SK-N-SH (cell line): ENCODE measurements at regions not wholly inside any gene's neighbourhood (a gene's known extent, or its start where the extent isn't known, plus 50 kb on each side); places are given as distances from the start of the nearest gene placed in this dataset.

Experiments used
- CTCF ChIA-PET: fragments of 300-600, 350-600 bp; formaldehyde crosslinking; extraction: SDS; loops from one replicate; lab custom pipeline; 2021; lab: Yijun Ruan, JAX
- POLR2A ChIA-PET: fragments of 350-600 bp; sonication (Branson Sonifier 250); formaldehyde crosslinking; extraction: SDS; loops from one replicate; lab custom pipeline; 2020; ENCODE audit warnings: antibody characterized with exemption, inconsistent platforms; lab: Yijun Ruan, JAX
- DNase-seq: peaks from one replicate; pipeline ENCODE4 v3.0.0; 2012
- H2AFZ ChIP-seq: fragments of 200-600 bp; sonication (generic); 2 replicates; pipeline ENCODE4 v1.8.1; 2016; ENCODE audit warnings: antibody characterized with exemption, mild to moderate bottlenecking, low read depth
- H3F3A ChIP-seq: fragments of 200-600 bp; sonication (generic); replicated peaks from 2 replicates; pipeline ENCODE3; 2016; ENCODE audit warnings: antibody characterized with exemption, mild to moderate bottlenecking; ENCODE audit not compliant: insufficient read depth
- H3K27ac ChIP-seq, 2 experiments: fragments of 200-500 bp in 1 of 2; fragments of 200-600 bp in 1 of 2; sonication (Bioruptor generic) in 1 of 2; sonication (generic), shearing (Covaris generic) in 1 of 2; 2 replicates each; pipeline versions ENCODE4 v1.5.1 to v1.6.1; 2014 to 2016; ENCODE audit warnings: low read depth in 2 of 2, inconsistent platforms in 1 of 2, low read length in 1 of 2, mild to moderate bottlenecking in 1 of 2, mixed read lengths in 1 of 2
- H3K27me3 ChIP-seq: fragments of 200-600 bp; sonication (generic), shearing (Covaris generic); 2 replicates; pipeline ENCODE4 v1.6.1; 2016; ENCODE audit warnings: mixed run types; ENCODE audit not compliant: insufficient read depth
- H3K36me3 ChIP-seq, 2 experiments: fragments of 200-500 bp in 1 of 2; fragments of 200-600 bp in 1 of 2; sonication (Bioruptor generic) in 1 of 2; sonication (generic) in 1 of 2; replicated peaks in 1 of 2; 2 replicates each; pipeline versions ENCODE3 to v1.5.1; 2014 to 2016; ENCODE audit warnings: low read length in 1 of 2, mild to moderate bottlenecking in 1 of 2; ENCODE audit not compliant: insufficient read depth in 2 of 2, control insufficient read depth in 1 of 2
- H3K4me1 ChIP-seq, 2 experiments: fragments of 200-500 bp in 1 of 2; fragments of 200-600 bp in 1 of 2; sonication (Bioruptor generic) in 1 of 2; sonication (generic), shearing (Covaris generic) in 1 of 2; 2 replicates each; pipeline versions ENCODE4 v1.5.1 to v1.6.1; 2014 to 2016; ENCODE audit warnings: low read depth in 1 of 2, low read length in 1 of 2, mixed run types in 1 of 2; ENCODE audit not compliant: insufficient read depth in 2 of 2, control insufficient read depth in 1 of 2
- H3K4me2 ChIP-seq: fragments of 200-600 bp; sonication (generic), shearing (Covaris generic); 2 replicates; pipeline ENCODE4 v1.6.1; 2017; ENCODE audit warnings: mixed run types
- H3K4me3 ChIP-seq, 2 experiments: fragments of 200-500 bp in 1 of 2; fragments of 200-600 bp in 1 of 2; sonication (Bioruptor generic) in 1 of 2; sonication (generic), shearing (Covaris generic) in 1 of 2; 2 replicates each; pipeline versions ENCODE4 v1.5.1 to v1.8.1; 2014 to 2016; ENCODE audit warnings: low read depth in 2 of 2, inconsistent platforms in 1 of 2, low read length in 1 of 2, mild to moderate bottlenecking in 1 of 2, mixed read lengths in 1 of 2, moderate library complexity in 1 of 2
- H3K79me2 ChIP-seq: fragments of 200-600 bp; sonication (generic); 2 replicates; pipeline ENCODE4 v1.8.1; 2017; ENCODE audit warnings: mild to moderate bottlenecking; ENCODE audit not compliant: insufficient read depth
- H3K9ac ChIP-seq: fragments of 200-600 bp; sonication (generic); 2 replicates; pipeline ENCODE4 v1.6.1; 2017; ENCODE audit warnings: mixed run types
- H3K9me2 ChIP-seq: fragments of 200-600 bp; sonication (generic); 2 replicates; pipeline ENCODE4 v1.6.1; 2017; ENCODE audit warnings: mixed run types
- H3K9me3 ChIP-seq: fragments of 200-600 bp; sonication (generic); 2 replicates; pipeline ENCODE4 v1.6.1; 2017; ENCODE audit warnings: mixed run types, mild to moderate bottlenecking, moderate library complexity
- H4K20me1 ChIP-seq: fragments of 200-600 bp; sonication (generic); 2 replicates; pipeline ENCODE4 v1.6.1; 2017; ENCODE audit warnings: mild to moderate bottlenecking, mixed run types; ENCODE audit not compliant: insufficient read depth
- ELF1 ChIP-seq: IDR thresholded peaks from 2 replicates; pipeline ENCODE4 v1.4.0; 2012
- FOSL2 ChIP-seq: IDR thresholded peaks from 2 replicates; pipeline ENCODE4 v1.4.0; 2012; ENCODE audit warnings: low read depth, mild to moderate bottlenecking, moderate library complexity, borderline replicate concordance
- GABPA ChIP-seq: IDR thresholded peaks from 2 replicates; pipeline ENCODE4 v1.4.0; 2012; ENCODE audit warnings: low read depth, mild to moderate bottlenecking
- JUND ChIP-seq: IDR thresholded peaks from 2 replicates; pipeline ENCODE4 v1.4.0; 2012
- MEF2A ChIP-seq: IDR thresholded peaks from 2 replicates; pipeline ENCODE4 v1.4.0; 2012; ENCODE audit warnings: low read depth, borderline replicate concordance
- RFX5 ChIP-seq: IDR thresholded peaks from 2 replicates; pipeline ENCODE4 v1.6.1; 2012; ENCODE audit warnings: mild to moderate bottlenecking, improper control_type of control experiment, low read length
- SIN3A ChIP-seq: IDR thresholded peaks from 2 replicates; pipeline ENCODE4 v1.6.1; 2012; ENCODE audit warnings: low read depth, mild to moderate bottlenecking, low read length, moderate library complexity, borderline replicate concordance
- SMC3 ChIP-seq: IDR thresholded peaks from 2 replicates; pipeline ENCODE4 v1.6.1; 2012; ENCODE audit warnings: low read depth, low read length, improper control_type of control experiment
- TCF12 ChIP-seq: IDR thresholded peaks from 2 replicates; pipeline ENCODE4 v1.4.0; 2012
- YY1 ChIP-seq: IDR thresholded peaks from 2 replicates; pipeline ENCODE4 v1.4.0; 2012; ENCODE audit warnings: low read depth, mild to moderate bottlenecking
- WGBS: methylation state at CpG from one replicate; pipeline ENCODE4 v1.1.6; 2017; ENCODE audit warnings: low lambda C conversion rate; 5-methylcytosine and 5-hydroxymethylcytosine counted together
- TF ChIP-seq, protein P1 (sequence below): IDR thresholded peaks from 2 replicates; pipeline ENCODE4 v1.6.1; 2012; ENCODE audit warnings: mild to moderate bottlenecking, low read depth, low read length, moderate library complexity
- TF ChIP-seq, protein P2 (sequence below): fragments of 200-600 bp; sonication (generic); IDR thresholded peaks from 2 replicates; pipeline ENCODE4 v1.6.1; 2017; ENCODE audit warnings: antibody characterized with exemption, mild to moderate bottlenecking, moderate library complexity
- TF ChIP-seq, protein P3 (sequence below): IDR thresholded peaks from 2 replicates; pipeline ENCODE4 v1.4.0; 2012; ENCODE audit warnings: low read depth, borderline replicate concordance
- TF ChIP-seq, protein P4 (sequence below): IDR thresholded peaks from 2 replicates; pipeline ENCODE4 v1.4.0; 2012; ENCODE audit warnings: low read depth
- TF ChIP-seq, protein P5 (sequence below): IDR thresholded peaks from 2 replicates; pipeline ENCODE4; 2012

DNA sequence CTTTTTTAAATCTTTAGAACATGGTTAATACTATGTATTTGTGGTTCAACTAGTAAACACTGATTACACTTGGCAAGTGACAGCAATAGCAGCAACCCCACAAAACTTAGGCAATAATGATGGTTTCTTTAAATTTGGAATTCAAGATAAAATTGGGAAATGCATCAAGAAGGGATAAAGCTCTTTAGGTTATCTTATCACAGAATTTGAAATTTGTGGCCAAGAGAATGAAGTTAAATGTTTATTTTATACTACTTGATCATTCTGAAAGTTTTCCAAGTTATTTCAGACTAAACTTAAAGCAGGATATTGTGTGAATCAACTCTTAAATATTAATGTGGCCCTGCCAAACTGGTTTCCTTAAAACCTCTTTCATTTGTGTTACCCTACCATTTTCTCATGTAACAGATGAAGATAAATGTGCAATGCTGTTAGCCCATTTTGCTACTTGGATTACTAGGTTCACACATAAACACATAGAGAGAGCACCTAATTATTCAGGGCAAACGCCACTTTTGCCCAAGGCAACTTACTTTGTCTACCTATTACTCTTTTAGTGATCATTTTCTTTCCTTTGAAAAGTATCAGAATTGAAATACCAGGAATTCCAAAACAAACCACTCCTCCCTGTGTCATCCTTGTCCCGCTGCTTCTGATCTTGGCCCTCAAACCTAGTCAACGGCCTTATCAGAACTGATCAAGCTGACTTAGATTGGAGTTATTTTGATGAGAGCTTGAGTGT, 186.7 kb upstream of the TENT5A start (continued):
- TF ChIP-seq, protein P1, sequence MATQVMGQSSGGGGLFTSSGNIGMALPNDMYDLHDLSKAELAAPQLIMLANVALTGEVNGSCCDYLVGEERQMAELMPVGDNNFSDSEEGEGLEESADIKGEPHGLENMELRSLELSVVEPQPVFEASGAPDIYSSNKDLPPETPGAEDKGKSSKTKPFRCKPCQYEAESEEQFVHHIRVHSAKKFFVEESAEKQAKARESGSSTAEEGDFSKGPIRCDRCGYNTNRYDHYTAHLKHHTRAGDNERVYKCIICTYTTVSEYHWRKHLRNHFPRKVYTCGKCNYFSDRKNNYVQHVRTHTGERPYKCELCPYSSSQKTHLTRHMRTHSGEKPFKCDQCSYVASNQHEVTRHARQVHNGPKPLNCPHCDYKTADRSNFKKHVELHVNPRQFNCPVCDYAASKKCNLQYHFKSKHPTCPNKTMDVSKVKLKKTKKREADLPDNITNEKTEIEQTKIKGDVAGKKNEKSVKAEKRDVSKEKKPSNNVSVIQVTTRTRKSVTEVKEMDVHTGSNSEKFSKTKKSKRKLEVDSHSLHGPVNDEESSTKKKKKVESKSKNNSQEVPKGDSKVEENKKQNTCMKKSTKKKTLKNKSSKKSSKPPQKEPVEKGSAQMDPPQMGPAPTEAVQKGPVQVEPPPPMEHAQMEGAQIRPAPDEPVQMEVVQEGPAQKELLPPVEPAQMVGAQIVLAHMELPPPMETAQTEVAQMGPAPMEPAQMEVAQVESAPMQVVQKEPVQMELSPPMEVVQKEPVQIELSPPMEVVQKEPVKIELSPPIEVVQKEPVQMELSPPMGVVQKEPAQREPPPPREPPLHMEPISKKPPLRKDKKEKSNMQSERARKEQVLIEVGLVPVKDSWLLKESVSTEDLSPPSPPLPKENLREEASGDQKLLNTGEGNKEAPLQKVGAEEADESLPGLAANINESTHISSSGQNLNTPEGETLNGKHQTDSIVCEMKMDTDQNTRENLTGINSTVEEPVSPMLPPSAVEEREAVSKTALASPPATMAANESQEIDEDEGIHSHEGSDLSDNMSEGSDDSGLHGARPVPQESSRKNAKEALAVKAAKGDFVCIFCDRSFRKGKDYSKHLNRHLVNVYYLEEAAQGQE = no peak
- TF ChIP-seq, protein P2, sequence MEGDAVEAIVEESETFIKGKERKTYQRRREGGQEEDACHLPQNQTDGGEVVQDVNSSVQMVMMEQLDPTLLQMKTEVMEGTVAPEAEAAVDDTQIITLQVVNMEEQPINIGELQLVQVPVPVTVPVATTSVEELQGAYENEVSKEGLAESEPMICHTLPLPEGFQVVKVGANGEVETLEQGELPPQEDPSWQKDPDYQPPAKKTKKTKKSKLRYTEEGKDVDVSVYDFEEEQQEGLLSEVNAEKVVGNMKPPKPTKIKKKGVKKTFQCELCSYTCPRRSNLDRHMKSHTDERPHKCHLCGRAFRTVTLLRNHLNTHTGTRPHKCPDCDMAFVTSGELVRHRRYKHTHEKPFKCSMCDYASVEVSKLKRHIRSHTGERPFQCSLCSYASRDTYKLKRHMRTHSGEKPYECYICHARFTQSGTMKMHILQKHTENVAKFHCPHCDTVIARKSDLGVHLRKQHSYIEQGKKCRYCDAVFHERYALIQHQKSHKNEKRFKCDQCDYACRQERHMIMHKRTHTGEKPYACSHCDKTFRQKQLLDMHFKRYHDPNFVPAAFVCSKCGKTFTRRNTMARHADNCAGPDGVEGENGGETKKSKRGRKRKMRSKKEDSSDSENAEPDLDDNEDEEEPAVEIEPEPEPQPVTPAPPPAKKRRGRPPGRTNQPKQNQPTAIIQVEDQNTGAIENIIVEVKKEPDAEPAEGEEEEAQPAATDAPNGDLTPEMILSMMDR = no peak
- TF ChIP-seq, protein P3, sequence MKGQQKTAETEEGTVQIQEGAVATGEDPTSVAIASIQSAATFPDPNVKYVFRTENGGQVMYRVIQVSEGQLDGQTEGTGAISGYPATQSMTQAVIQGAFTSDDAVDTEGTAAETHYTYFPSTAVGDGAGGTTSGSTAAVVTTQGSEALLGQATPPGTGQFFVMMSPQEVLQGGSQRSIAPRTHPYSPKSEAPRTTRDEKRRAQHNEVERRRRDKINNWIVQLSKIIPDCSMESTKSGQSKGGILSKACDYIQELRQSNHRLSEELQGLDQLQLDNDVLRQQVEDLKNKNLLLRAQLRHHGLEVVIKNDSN = no peak

DNA sequence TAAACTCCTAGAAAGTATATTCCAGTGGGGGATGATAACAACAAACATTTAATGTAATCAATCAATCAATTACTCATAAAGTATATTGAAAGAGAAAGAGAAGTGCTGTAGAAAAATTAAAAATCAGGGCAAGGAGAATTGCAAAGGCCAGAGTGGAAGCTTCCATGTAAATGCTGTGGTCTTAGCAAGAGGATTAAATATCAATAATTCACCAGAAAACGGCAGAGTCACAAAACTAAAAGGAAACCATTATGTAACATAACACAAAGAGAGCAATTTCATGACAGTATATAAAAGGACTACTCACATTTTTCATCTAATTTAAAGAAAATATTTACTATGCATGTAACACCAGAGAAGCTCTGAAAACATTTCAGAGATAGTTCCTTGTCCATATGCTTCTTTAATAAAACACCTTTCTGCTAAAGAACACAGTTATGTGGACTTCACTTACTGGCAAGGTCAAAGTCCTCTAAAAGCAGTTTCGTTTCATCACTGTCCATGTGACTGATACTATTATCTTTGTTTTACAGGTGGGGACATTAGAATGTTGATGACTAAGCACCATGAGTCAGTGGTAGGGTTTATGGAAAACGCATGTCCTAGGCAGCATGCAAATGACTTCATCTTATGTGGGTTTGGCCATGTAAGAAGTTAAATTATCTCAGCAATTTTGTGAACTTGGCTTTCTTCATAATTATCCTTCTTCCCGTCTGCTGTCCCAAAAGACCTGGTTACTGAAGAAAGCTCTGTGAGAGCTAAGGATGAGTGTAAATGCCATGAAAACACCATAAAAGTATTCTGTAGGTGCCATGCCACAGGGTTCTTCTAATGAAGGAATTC, 185.8 kb upstream of the TENT5A start:
- H4K20me1 ChIP-seq = no peaks in the 10 kb centered on the region
- peaks cover 33% of the 10 kb centered on the region for H3F3A ChIP-seq
- ChIA-PET CTCF (no interaction called here), POLR2A (no interaction called here)
- H3K4me3 ChIP-seq = no peak overlapping the region
- no peaks in the 10 kb centered on the region for H3K36me3 ChIP-seq
- H3K79me2 ChIP-seq = no peaks in the 10 kb centered on the region
- H3K9ac ChIP-seq = peak overlapping the region; percentile 44; the same call in 1 of the 2 replicates
- no peaks in the 10 kb centered on the region for H3K9me2 ChIP-seq
- H3K4me1 ChIP-seq = peaks cover 0 to 40% of the 10 kb centered on the region in 2 experiments; a peak in 3 of 4 replicates
- WGBS = 21% methylated on average over 4 of the region's 4 CpGs
- H3K4me2 ChIP-seq = peak overlapping the region; percentile 38; the same call in 1 of the 2 replicates
- peak overlapping the region in 1 of 2 experiments; percentile 93; a peak in 3 of 4 replicates for H3K27ac ChIP-seq
- H2AFZ ChIP-seq = no peak overlapping the region
- no peaks in the 10 kb centered on the region for H3K27me3 ChIP-seq
- no peaks in the 10 kb centered on the region for H3K9me3 ChIP-seq
- no peak for DNase-seq
- TF ChIP-seq SIN3A (no peak), TCF12 (peak; percentile 86), FOSL2 (peak; percentile 89), RFX5 (no peak), YY1 (no peak; the same call in 1 of the 2 replicates), JUND (peak; percentile 77), GABPA (no peak), ELF1 (no peak), SMC3 (no peak), MEF2A (0 out of 2 replicates have a peak, but pooled peaks have one; percentile 34)
- TF ChIP-seq, protein P4, sequence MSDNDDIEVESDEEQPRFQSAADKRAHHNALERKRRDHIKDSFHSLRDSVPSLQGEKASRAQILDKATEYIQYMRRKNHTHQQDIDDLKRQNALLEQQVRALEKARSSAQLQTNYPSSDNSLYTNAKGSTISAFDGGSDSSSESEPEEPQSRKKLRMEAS = peak; percentile 43; the same call in 1 of the 2 replicates
- TF ChIP-seq, protein P5, sequence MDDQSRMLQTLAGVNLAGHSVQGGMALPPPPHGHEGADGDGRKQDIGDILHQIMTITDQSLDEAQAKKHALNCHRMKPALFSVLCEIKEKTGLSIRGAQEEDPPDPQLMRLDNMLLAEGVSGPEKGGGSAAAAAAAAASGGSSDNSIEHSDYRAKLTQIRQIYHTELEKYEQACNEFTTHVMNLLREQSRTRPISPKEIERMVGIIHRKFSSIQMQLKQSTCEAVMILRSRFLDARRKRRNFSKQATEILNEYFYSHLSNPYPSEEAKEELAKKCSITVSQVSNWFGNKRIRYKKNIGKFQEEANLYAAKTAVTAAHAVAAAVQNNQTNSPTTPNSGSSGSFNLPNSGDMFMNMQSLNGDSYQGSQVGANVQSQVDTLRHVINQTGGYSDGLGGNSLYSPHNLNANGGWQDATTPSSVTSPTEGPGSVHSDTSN = peak; percentile 56
- TF ChIP-seq, protein P1 = no peak
- TF ChIP-seq, protein P3 = peak; percentile 59; the same call in 1 of the 2 replicates
